IPS-20b (cell line): ENCODE measurements at regions not wholly inside any gene's neighbourhood (a gene's known extent, or its start where the extent isn't known, plus 50 kb on each side); places are given as distances from the start of the nearest gene placed in this dataset.
"Not testable (repeated sequence)": the region's sequence is repeated elsewhere in the genome, so short reads cannot be mapped to it uniquely, and the experiment has no call there.

Experiments used
- H3K27ac ChIP-seq: one replicate; pipeline ENCODE4 v1.5.1; 2013; ENCODE audit warnings: low read length
- H3K27me3 ChIP-seq: 2 replicates; pipeline ENCODE4 v1.6.1; 2013; ENCODE audit warnings: mild to moderate bottlenecking, low read length, inconsistent platforms; ENCODE audit not compliant: insufficient read depth
- H3K36me3 ChIP-seq: 2 replicates; pipeline ENCODE4 v1.6.1; 2013; ENCODE audit warnings: low read depth, mild to moderate bottlenecking, inconsistent platforms, low read length, moderate library complexity; ENCODE audit not compliant: insufficient read depth
- H3K4me1 ChIP-seq: 2 replicates; pipeline ENCODE4 v1.6.1; 2013; ENCODE audit warnings: mild to moderate bottlenecking, control low read depth, inconsistent platforms, low read length, moderate library complexity; ENCODE audit not compliant: insufficient read depth
- H3K4me3 ChIP-seq: 2 replicates; pipeline ENCODE4 v1.5.1; 2013; ENCODE audit warnings: mild to moderate bottlenecking, low read length, inconsistent platforms
- H3K9ac ChIP-seq: 2 replicates; pipeline ENCODE4 v1.6.1; 2013; ENCODE audit warnings: low read depth, mild to moderate bottlenecking, inconsistent platforms, low read length, moderate library complexity
- H3K9me3 ChIP-seq: 2 replicates; pipeline ENCODE4 v1.6.1; 2013; ENCODE audit warnings: mild to moderate bottlenecking, low read depth, low read length, inconsistent platforms; ENCODE audit not compliant: insufficient read depth

DNA sequence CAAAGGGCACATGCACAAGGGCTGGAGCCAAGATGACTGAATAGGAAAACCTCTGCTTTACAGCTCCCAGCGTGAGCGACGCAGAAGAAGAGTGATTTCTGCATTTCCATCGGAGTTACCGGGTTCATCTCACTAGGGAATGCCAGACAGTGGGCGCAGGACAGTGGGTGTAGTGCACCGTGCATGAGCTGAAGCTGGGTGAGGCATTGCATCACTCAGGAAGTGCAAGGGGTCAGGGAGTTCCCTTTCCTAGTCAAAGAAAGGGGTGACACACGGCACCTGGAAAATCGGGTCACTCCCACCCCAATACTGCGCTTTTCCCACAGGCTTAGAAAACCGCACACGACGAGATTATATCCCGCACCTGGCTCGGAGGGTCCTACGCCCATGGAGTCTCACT is 64.5 kb upstream of the HTR1E start:
- H3K9ac ChIP-seq, H3K4me3 ChIP-seq: not testable (repeated sequence)

DNA sequence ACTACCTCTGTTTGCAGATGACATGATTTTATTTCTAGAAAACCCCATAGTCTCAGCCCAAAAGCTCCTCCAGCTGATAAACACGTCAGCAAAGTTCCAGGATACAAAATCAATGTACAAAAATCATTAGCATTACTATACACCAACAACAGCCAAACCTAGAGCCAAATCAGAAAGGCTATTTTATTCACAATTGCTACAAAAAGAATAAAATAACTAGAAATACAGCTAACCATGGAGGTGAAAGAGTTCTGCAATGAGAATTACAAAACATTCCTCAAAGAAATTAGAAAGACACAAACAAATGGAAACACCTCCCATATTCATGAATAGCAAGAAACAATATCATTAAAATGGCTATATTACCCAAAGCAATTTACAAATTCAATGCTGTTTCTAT is 65.6 kb upstream of the HTR1E start:
- Histone ChIP-seq H3K9me3 (peaks cover 19% of the 10 kb centered on the region), H3K36me3 (no peaks in the 10 kb centered on the region), H3K27me3 (no peaks in the 10 kb centered on the region), H3K4me3 (no peak overlapping the region), H3K9ac (no peak overlapping the region), H3K27ac (no peak overlapping the region), H3K4me1 (no peaks in the 10 kb centered on the region)

More for the DNA sequence above, 64.5 kb upstream of the HTR1E start:
- H3K27ac ChIP-seq, H3K27me3 ChIP-seq, H3K36me3 ChIP-seq, H3K4me1 ChIP-seq: not testable (repeated sequence)
- peaks cover 19% of the 10 kb centered on the region for H3K9me3 ChIP-seq

DNA sequence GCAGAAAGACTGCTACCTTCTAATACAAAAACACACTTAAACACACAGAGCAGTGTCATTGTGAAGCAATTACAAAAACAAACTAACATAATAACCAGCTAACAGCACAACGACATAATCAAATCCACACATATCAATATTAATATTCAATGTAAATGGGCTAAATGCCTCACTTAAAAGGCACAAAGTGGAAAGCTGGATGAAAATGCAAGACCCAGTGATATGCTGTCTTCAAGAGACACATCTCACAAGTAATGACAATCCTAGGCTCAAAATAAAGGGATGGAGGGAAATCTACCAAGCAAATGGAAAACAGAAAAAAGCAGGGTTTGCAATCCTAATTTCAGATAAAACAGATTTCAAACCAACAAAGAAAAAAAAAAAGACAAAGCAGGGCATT is 67.8 kb upstream of the HTR1E start:
- Histone ChIP-seq H3K4me1 (no peaks in the 10 kb centered on the region), H3K9ac (no peak overlapping the region), H3K9me3 (peaks cover 19% of the 10 kb centered on the region), H3K36me3 (no peaks in the 10 kb centered on the region), H3K4me3 (no peak overlapping the region), H3K27ac (no peak overlapping the region), H3K27me3 (no peaks in the 10 kb centered on the region)

DNA sequence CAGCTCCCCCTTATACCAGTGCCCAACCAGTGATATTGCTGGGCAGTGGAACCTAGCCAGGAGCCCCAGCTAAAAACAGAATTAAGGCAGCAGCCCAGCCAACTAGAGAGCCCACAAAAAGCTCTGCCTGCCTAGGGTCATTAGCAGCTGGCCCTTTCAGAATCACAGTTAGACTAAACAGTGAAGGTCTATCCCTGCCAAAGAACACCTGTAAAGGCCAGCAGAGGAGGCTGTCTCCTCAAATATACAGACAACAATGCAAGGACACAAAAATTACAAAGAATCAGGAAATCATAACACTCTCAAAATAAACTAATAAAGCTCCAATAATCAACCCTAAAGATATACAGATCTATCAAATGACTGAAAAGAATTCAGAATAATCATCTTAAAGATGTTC is 77.8 kb upstream of the HTR1E start:
- no peak overlapping the region for H3K9ac ChIP-seq
- no peaks in the 10 kb centered on the region; the same call in 1 of the 2 replicates for H3K4me1 ChIP-seq
- no peaks in the 10 kb centered on the region for H3K36me3 ChIP-seq
- no peak overlapping the region for H3K4me3 ChIP-seq
- H3K27ac ChIP-seq, result no peak overlapping the region
- H3K9me3 ChIP-seq, result no peaks in the 10 kb centered on the region
- no peaks in the 10 kb centered on the region for H3K27me3 ChIP-seq

DNA sequence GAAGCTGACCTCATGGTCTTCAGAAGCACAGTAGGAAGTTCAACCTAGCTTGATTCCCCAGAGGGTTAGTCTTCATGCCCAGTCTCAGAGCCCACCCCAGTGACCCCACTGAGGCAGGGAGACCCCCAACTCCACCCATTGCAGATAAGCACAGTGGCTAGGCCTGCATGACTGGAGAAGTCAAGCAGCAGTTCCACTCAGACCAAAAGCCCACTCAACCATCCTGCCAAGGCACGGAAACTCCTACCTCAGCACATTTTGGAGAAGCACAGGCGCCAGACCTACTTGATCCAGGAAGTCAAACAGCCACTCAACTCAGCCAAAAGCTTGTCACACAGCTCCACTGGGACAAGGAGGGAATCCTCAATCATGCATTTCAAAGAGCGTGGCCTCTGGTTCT is 78.4 kb upstream of the HTR1E start:
- no peaks in the 10 kb centered on the region for H3K9me3 ChIP-seq
- H3K9ac ChIP-seq, result no peak overlapping the region
- no peaks in the 10 kb centered on the region for H3K27me3 ChIP-seq
- H3K4me3 ChIP-seq, result no peak overlapping the region
- no peaks in the 10 kb centered on the region; the same call in 1 of the 2 replicates for H3K4me1 ChIP-seq
- H3K27ac ChIP-seq, result no peak overlapping the region
- H3K36me3 ChIP-seq, result no peaks in the 10 kb centered on the region

DNA sequence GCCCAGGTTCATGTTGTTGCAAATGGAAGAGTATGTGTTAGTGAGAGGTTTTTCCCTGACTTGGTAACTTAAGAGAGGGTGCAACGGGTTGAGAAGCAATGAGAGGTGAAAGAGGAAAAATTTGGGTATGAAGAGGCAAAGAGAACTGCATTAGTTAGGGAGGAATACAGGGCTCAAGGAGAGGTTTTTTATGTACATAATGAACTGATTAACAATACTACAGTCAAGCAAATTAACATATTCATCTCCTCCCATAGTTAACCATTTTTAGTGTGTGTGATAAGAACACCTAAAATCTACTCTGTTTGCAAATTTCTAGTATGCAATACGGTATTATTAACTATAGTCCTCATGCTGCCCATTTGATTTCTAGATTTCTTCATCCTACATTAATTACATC is 79.5 kb upstream of the HTR1E start:
- H3K9ac ChIP-seq, result no peak overlapping the region
- H3K36me3 ChIP-seq, result no peaks in the 10 kb centered on the region
- no peak overlapping the region for H3K27ac ChIP-seq

DNA sequence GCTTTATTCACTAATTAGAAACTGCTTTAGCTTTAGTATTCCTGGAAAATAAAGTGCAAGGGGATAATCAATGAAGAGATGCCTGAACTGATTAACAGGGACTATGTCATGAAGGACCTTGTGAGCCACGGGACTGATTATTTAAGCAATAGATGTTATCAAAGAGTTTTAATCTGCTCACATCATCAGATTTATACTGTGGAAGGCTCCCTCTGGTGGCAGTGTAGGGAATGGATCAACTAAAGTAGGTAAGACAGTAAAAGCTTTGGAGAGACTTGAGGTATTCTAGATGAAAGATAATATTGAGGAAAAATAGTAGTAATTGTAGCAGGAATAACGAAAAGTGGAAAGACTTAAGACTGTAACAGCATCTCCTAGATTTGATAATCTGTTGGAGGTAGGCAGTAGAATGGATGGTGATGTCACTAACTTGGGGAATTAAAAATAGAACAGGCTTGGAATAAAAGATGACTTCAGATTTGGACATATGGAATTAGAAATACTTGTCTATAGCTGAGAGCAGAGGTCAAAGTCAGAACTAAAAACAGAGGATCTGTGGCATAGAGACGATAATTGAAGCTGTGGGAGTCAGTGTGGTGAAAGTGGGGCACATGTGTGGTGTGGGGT is 80.3 kb upstream of the HTR1E start:
- H3K27me3 ChIP-seq, result no peaks in the 10 kb centered on the region
- no peak overlapping the region for H3K27ac ChIP-seq
- no peaks in the 10 kb centered on the region for H3K9me3 ChIP-seq
- H3K4me3 ChIP-seq, result no peak overlapping the region
- H3K36me3 ChIP-seq, result no peaks in the 10 kb centered on the region
- no peak overlapping the region for H3K9ac ChIP-seq
- H3K4me1 ChIP-seq, result no peaks in the 10 kb centered on the region; the same call in 1 of the 2 replicates

More for the DNA sequence above, 79.5 kb upstream of the HTR1E start:
- Histone ChIP-seq H3K4me1 (no peaks in the 10 kb centered on the region; the same call in 1 of the 2 replicates), H3K9me3 (no peaks in the 10 kb centered on the region), H3K27me3 (no peaks in the 10 kb centered on the region), H3K4me3 (no peak overlapping the region)

DNA sequence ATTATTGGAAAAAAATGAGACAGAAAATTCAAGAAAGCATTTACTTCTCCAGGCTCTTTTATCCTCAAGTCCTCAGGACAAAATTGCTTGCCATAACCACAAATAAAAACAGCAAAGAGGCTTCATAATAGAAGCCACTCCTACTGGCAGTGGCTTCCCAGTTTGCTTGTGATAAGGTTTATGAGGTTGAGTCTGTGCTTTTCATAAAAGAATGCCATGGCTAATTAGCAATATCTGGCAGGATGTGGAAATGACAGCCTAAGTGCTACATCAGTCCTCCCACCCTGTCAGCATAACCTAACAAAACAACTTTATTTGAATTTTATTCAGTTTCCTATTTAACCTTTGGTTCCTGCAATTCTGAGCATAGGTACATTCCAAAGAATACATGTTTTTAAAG is 80.9 kb upstream of the HTR1E start:
- Histone ChIP-seq H3K4me1 (no peaks in the 10 kb centered on the region; the same call in 1 of the 2 replicates), H3K4me3 (no peak overlapping the region), H3K27ac (no peak overlapping the region), H3K27me3 (no peaks in the 10 kb centered on the region), H3K9me3 (no peaks in the 10 kb centered on the region), H3K9ac (no peak overlapping the region), H3K36me3 (no peaks in the 10 kb centered on the region)

DNA sequence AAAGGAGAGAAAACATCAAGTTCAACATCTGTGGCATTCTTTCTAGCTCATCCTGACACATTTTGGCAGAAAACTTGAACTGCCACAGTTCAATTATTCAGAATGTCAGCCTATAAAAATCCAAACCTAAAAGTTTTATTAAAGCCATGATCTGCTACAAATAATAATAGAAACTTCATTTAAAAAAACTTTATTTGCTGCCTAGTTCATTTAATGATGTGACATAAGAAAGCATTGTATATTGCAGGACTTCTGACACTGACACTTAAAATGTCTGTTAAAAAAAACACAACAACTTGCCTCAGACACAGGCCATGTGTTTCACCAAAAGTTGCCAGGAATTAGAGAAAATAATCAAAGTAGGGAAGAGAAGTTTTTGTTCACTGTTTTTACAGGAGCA is 88.3 kb upstream of the HTR1E start:
- Histone ChIP-seq H3K9ac (no peak overlapping the region), H3K4me1 (no peaks in the 10 kb centered on the region), H3K27ac (no peak overlapping the region), H3K27me3 (no peaks in the 10 kb centered on the region), H3K36me3 (no peaks in the 10 kb centered on the region), H3K9me3 (no peaks in the 10 kb centered on the region), H3K4me3 (no peak overlapping the region)

DNA sequence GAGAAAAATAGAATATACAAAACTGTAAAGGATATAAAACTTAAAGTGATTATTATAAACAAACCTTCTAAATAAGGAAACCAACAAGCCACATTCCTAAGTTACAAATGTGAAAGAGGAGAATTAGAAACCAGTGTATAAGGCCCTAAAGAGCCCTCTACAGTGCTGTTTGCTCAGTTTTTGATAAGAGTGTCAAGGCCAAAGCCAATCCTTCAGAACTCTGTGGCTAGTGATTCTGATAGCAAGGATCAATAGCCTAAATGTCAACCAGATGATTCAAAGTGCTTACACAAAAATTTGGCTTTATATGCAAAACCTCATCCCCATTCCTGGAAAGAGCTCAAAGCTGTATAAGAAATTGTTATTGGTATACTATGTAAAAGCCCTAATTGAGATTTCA is 104.6 kb upstream of the HTR1E start:
- Histone ChIP-seq H3K36me3 (no peaks in the 10 kb centered on the region), H3K4me1 (no peaks in the 10 kb centered on the region), H3K9me3 (no peaks in the 10 kb centered on the region), H3K27me3 (no peaks in the 10 kb centered on the region), H3K4me3 (no peak overlapping the region), H3K27ac (no peak overlapping the region), H3K9ac (no peak overlapping the region)

DNA sequence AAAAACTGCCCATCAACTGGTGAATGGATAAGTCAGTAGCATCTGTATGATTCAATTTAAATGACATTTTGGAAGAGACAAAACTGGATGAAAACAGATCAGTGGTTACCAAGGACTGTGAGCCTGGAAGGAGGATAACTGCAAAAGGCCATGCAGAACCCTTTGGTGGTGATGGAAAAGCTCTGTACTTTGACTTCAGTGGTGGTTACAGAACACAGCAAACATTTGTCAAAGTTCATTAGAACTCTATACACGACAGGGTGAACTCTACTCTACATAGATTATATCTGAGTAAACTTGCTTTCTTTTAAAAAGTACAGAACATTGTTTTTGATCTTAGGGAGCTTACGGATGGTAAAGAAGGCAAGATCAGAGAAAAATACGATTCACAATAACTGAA is 111.9 kb upstream of the HTR1E start:
- Histone ChIP-seq H3K27ac (no peak overlapping the region), H3K36me3 (no peaks in the 10 kb centered on the region), H3K4me3 (no peak overlapping the region), H3K9me3 (no peaks in the 10 kb centered on the region), H3K9ac (no peak overlapping the region), H3K27me3 (no peaks in the 10 kb centered on the region), H3K4me1 (no peaks in the 10 kb centered on the region)

DNA sequence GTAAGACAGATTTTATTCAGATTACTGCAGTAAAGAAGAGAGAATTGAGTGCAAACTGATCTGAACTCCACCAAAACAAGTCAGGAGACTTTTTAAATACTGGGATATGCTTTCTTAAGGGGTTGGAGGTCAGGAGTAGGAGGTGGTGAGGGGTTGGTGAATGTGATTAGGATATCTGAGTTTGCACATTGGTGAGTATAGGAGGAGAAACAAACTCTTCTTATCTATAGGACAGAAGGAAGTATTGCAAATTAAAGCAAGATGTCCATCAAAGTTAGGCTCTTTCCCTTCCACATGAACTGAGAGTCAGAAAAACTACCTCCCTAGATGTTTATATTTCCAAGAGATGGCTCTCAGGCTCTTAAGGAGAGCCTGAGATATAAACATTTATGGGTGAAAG is 114.6 kb upstream of the HTR1E start:
- no peaks in the 10 kb centered on the region for H3K4me1 ChIP-seq
- no peaks in the 10 kb centered on the region for H3K9me3 ChIP-seq
- H3K27ac ChIP-seq, result no peak overlapping the region
- no peak overlapping the region for H3K9ac ChIP-seq
- no peaks in the 10 kb centered on the region for H3K27me3 ChIP-seq
- no peaks in the 10 kb centered on the region for H3K36me3 ChIP-seq
- no peak overlapping the region for H3K4me3 ChIP-seq
